Stimulated activated naive B cell treated with anti-CD40 and anti-IgM and Interleukin-4, amounts not matched to agents 10 μg/mL and 1 μg/mL and 100 μg/mL, for 72 hours (primary cell): ENCODE measurements at regions not wholly inside any gene's neighbourhood (a gene's known extent, or its start where the extent isn't known, plus 50 kb on each side); places are given as distances from the start of the nearest gene placed in this dataset.

Experiments used
- ATAC-seq, 2 donors: fragments of 150-1000 bp; cut with Tn5 transposase; replicated peaks; 2 replicates each; pipeline ENCODE4 v1.10.0; 2021; ENCODE audit warnings: moderate library complexity in 1 of 2
- DNase-seq: peaks from one replicate; pipeline ENCODE4 v3.0.0; 2021
- H3K27ac Mint-ChIP-seq: one replicate; pipeline ENCODE4 v1.8.0; 2022; ENCODE audit warnings: mild to moderate bottlenecking, mixed read lengths
- H3K27me3 Mint-ChIP-seq, 2 donors: one replicate each; pipeline ENCODE4 v1.8.0; 2022; ENCODE audit warnings: mixed read lengths in 2 of 2
- H3K36me3 Mint-ChIP-seq, 2 donors: one replicate each; pipeline ENCODE4 v1.8.0; 2022; ENCODE audit warnings: mixed read lengths in 2 of 2, mild to moderate bottlenecking in 1 of 2
- H3K4me1 Mint-ChIP-seq, 2 donors: one replicate each; pipeline ENCODE4 v1.8.0; 2022; ENCODE audit warnings: mixed read lengths in 2 of 2, mild to moderate bottlenecking in 1 of 2
- H3K4me3 Mint-ChIP-seq, 2 donors: one replicate each; pipeline ENCODE4 v1.8.0; 2022; ENCODE audit warnings: mild to moderate bottlenecking in 2 of 2, mixed read lengths in 2 of 2, moderate library complexity in 1 of 2
- H3K9me3 Mint-ChIP-seq, 2 donors: one replicate each; pipeline ENCODE4 v1.8.0; 2022; ENCODE audit warnings: mixed read lengths in 2 of 2, mild to moderate bottlenecking in 1 of 2

GRCh38 chr1:8184301-8184700 is 133.6 kb upstream of the SLC45A1 start:
- Mint-ChIP-seq H3K27ac (no peak overlapping the region), H3K9me3 (peaks cover 2 to 6% of the 10 kb centered on the region in 2 donors), H3K36me3 (no peaks in the 10 kb centered on the region), H3K4me3 (no peak overlapping the region), H3K27me3 (peaks cover 5 to 7% of the 10 kb centered on the region in 2 donors), H3K4me1 (no peaks in the 10 kb centered on the region)
- ATAC-seq: no peak
- no peak for DNase-seq

DNA sequence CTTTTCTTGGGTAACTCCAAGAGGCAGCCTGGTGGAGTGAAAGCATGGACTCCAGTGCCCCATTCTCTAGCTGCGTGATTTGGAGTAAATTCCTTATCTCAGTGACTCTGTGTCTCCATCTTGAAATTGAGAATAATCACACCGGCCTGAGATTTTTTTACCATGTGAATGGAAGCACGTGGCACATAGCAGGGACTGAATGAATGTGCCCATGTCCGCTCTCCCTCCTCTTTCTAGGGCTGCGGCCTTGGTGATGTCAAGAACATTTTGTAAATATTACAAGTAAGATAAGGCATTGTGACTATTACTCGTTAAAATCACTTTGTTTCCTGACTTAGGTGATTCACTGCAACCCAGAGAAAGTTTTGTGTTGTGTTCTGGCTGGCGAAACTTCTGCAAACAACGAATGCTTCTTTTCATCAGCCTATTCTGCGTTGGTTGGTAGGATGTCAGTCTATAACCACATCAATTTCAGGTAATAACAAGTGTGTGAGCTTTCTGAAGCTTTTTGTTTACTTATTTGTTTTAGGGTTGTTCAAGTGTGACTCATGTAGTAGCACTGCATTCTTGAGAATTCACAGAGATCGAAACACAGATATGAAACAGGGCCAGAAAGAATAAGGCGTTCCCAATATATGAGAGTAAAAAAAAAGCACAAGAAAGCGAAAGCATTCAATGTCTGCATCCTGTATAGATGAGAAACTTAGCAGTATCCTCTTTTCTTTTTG is 135.7 kb upstream of the SLC45A1 start:
- Mint-ChIP-seq H3K36me3 (peaks cover 0 to 3% of the 10 kb centered on the region in 2 donors), H3K4me3 (no peak overlapping the region), H3K4me1 (no peaks in the 10 kb centered on the region), H3K27me3 (peaks cover 5 to 7% of the 10 kb centered on the region in 2 donors), H3K27ac (no peak overlapping the region), H3K9me3 (peaks cover 8 to 13% of the 10 kb centered on the region in 2 donors)
- no peak for DNase-seq
- no peak for ATAC-seq

DNA sequence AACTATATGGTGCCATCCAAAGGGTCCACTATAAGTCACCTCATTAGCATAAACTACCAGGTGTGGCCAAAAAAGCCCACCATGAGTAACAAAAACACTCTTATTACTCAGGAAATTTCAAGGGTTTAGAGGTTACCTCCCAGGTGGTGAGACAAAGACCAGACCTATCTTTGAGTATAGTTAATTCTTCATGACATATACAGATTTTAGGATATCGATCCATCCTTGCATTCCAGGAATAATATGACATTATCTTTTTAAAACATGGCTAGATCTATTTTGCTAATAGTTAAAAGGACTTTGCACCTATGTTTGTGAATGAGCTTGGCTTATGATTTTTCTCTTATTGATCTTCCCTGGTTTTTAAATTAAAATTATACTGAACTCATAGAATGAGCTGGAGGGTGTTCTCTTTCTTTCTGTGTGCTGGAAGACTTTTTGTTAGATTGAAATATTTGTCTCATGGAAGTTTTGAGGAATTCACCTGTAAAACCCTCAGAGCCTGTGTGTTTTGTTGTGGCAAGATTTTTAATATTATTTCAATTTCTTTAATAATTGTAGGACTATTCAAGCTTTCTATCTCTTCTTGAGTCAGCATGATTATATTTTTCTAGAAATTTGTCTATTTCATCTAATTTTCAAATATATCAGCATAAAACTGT is 138.7 kb upstream of the SLC45A1 start:
- no peak for ATAC-seq

DNA sequence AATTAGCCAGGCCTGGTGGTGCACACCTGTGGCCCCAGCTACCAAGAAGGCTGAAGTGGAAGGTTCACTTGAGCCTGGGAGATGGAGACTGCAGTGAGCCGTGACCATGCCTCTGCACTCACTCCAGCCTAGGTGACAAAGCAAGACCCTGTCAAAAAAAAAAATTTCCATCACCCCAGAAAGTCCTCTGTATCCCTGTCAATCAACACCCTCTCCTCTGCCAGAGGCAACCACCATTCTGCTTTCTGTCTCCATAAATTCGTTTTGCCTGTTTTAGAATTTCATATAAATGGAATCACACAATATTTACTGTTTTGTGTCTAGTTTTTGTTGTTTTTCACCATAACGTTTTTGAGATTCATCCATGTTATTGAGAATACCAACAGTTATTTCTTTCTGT is 141.6 kb upstream of the SLC45A1 start:
- ATAC-seq (no peak), DNase-seq (no peak)
- peaks cover 0 to 3% of the 10 kb centered on the region in 2 donors for H3K27me3 Mint-ChIP-seq
- H3K4me3 Mint-ChIP-seq: no peak overlapping the region
- peaks cover 0 to 3% of the 10 kb centered on the region in 2 donors for H3K36me3 Mint-ChIP-seq
- no peaks in the 10 kb centered on the region for H3K4me1 Mint-ChIP-seq
- H3K27ac Mint-ChIP-seq: no peak overlapping the region
- H3K9me3 Mint-ChIP-seq: peaks cover 8 to 13% of the 10 kb centered on the region in 2 donors

More for the DNA sequence above, 138.7 kb upstream of the SLC45A1 start:
- H3K9me3 Mint-ChIP-seq: peaks cover 8 to 13% of the 10 kb centered on the region in 2 donors
- no peaks in the 10 kb centered on the region for H3K27me3 Mint-ChIP-seq
- peaks cover 0 to 3% of the 10 kb centered on the region in 2 donors for H3K36me3 Mint-ChIP-seq
- no peaks in the 10 kb centered on the region for H3K4me1 Mint-ChIP-seq
- no peak for DNase-seq
- H3K27ac Mint-ChIP-seq: no peak overlapping the region
- H3K4me3 Mint-ChIP-seq: no peak overlapping the region

GRCh38 chr1:8174807-8175206 is 143.1 kb upstream of the SLC45A1 start:
- ATAC-seq (no peak), DNase-seq (no peak)
- peaks cover 0 to 3% of the 10 kb centered on the region in 2 donors for H3K27me3 Mint-ChIP-seq
- H3K36me3 Mint-ChIP-seq: peaks cover 0 to 3% of the 10 kb centered on the region in 2 donors
- H3K4me3 Mint-ChIP-seq: no peak overlapping the region
- peaks cover 8 to 10% of the 10 kb centered on the region in 2 donors for H3K9me3 Mint-ChIP-seq
- H3K4me1 Mint-ChIP-seq: peaks cover 2 to 5% of the 10 kb centered on the region in 2 donors
- H3K27ac Mint-ChIP-seq: no peak overlapping the region

- Mint-ChIP-seq H3K4me1 (peaks cover 10 to 28% of the 10 kb centered on the region in 2 donors), H3K27me3 (peaks cover 0 to 3% of the 10 kb centered on the region in 2 donors), H3K36me3 (no peaks in the 10 kb centered on the region), H3K27ac (no peak overlapping the region), H3K9me3 (no peaks in the 10 kb centered on the region), H3K4me3 (no peak overlapping the region)
- ATAC-seq (no peak), DNase-seq (no peak)
Observed at GRCh38 chr1:8171751-8172464, 145.8 kb upstream of the ERRFI1 start.

DNA sequence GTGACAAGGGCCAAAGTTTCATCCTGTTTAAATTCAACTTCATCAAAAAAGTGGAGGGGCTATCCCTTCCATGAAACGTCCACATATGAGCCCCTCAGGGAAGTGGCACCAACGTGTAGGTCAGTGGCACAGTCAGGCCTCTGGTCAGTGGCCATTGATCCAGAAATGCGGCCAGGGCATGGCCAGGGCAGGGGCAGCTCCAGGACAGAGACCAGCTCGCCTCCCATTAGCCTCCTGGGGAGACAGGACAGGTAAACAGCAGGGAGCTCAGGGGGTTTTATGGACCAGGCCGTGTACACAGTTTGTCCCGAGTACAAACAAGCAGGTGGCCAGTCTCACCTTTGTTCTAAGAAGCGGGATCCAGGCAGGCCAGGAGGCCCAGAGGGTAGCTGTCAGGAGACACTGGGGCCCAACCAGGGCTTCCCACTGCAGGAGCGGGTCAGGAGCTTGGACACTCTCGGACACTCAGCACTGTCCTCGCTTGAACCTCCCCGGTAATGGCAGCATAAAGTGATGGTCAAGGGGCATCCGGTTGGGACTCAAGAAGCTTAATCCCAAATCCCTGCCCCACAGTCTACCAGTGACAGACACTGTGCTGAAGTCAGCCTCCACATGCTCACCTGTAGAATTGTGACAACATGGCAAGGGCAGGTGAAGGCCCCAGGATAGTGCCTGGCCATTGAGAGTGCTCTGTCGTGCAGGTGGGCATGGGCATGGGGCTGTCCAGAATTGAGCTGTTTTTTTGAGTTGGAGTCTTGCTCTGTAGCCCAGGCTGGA is 144.1 kb upstream of the ERRFI1 start:
- ATAC-seq (no peak), DNase-seq (no peak)
- Mint-ChIP-seq H3K9me3 (peaks cover 0 to 4% of the 10 kb centered on the region in 2 donors), H3K27me3 (peaks cover 8 to 15% of the 10 kb centered on the region in 2 donors), H3K36me3 (no peaks in the 10 kb centered on the region), H3K27ac (no peak overlapping the region), H3K4me3 (no peak overlapping the region), H3K4me1 (peaks cover 11 to 31% of the 10 kb centered on the region in 2 donors)

DNA sequence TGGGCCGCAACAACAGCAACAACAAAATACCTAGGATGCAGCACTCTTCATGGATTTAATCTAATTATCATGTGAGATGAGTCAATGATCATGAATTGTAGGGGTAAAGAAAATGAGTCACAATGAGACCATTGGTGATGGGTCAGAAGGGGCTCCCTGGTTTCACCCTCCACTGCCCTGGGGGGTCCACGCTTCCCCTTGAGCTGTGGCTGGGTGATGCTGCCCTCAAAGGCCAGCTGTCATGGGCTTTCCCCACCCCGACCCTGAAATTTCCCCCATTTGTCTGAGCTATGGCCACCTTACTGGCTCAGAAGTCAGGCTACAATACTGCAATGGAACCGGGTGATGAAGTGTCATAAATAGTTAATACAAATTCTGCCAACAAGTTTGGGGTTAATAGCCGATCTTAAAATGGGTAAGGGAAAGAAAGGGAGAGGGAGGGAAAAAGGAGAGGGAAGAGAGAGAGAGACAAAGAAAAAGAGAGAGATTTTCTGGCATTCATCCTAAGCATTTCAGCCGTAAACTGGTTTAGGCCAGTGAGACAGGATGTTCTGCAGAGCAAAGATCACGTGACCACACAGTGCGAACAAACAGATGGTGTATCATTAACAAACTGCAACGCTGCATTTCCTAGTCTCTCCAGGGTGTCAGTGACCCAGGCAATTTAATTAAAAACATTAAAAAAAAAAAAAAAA is 143.4 kb upstream of the ERRFI1 start:
- Mint-ChIP-seq H3K4me3 (peak overlapping the region; percentile 20 to 51), H3K4me1 (peaks cover 11 to 31% of the 10 kb centered on the region in 2 donors), H3K36me3 (no peaks in the 10 kb centered on the region), H3K9me3 (peaks cover 0 to 4% of the 10 kb centered on the region in 2 donors), H3K27me3 (peaks cover 9 to 15% of the 10 kb centered on the region in 2 donors), H3K27ac (peak overlapping the region; percentile 90)
- DNase-seq (peak; percentile 43), ATAC-seq (peak; percentile 81 to 82)

GRCh38 chr1:8167936-8168335 is 141.8 kb upstream of the ERRFI1 start:
- H3K4me3 Mint-ChIP-seq: no peak overlapping the region
- H3K27ac Mint-ChIP-seq: no peak overlapping the region

GRCh38 chr1:8166406-8166805 is 140.3 kb upstream of the ERRFI1 start:
- Mint-ChIP-seq H3K27ac (no peak overlapping the region), H3K9me3 (peaks cover 0 to 4% of the 10 kb centered on the region in 2 donors), H3K27me3 (peaks cover 20 to 21% of the 10 kb centered on the region in 2 donors), H3K4me1 (peaks cover 11 to 31% of the 10 kb centered on the region in 2 donors), H3K4me3 (no peak overlapping the region), H3K36me3 (no peaks in the 10 kb centered on the region)
- ATAC-seq (no peak), DNase-seq (no peak)

More at GRCh38 chr1:8167936-8168335, 141.8 kb upstream of the ERRFI1 start:
- Mint-ChIP-seq H3K4me1 (peaks cover 11 to 31% of the 10 kb centered on the region in 2 donors), H3K9me3 (peaks cover 0 to 4% of the 10 kb centered on the region in 2 donors), H3K27me3 (peaks cover 9 to 15% of the 10 kb centered on the region in 2 donors), H3K36me3 (no peaks in the 10 kb centered on the region)
- no peak for ATAC-seq
- DNase-seq: no peak

- Mint-ChIP-seq H3K36me3 (no peaks in the 10 kb centered on the region), H3K4me3 (no peak overlapping the region), H3K4me1 (peaks cover 11 to 31% of the 10 kb centered on the region in 2 donors), H3K27me3 (peaks cover 21 to 25% of the 10 kb centered on the region in 2 donors), H3K9me3 (peaks cover 0 to 4% of the 10 kb centered on the region in 2 donors), H3K27ac (no peak overlapping the region)
- DNase-seq: no peak
- ATAC-seq: no peak
Observed at GRCh38 chr1:8165595-8166360, 139.7 kb upstream of the ERRFI1 start.

- peaks cover 8 to 24% of the 10 kb centered on the region in 2 donors for H3K4me1 Mint-ChIP-seq
- no peak for DNase-seq
- H3K4me3 Mint-ChIP-seq: no peak overlapping the region
- ATAC-seq: no peak
- H3K9me3 Mint-ChIP-seq: peaks cover 0 to 4% of the 10 kb centered on the region in 2 donors
- peaks cover 21 to 27% of the 10 kb centered on the region in 2 donors for H3K27me3 Mint-ChIP-seq
- no peak overlapping the region for H3K27ac Mint-ChIP-seq
- no peaks in the 10 kb centered on the region for H3K36me3 Mint-ChIP-seq
Observed at GRCh38 chr1:8164670-8165069, 138.6 kb upstream of the ERRFI1 start.

GRCh38 chr1:8163039-8163438 is 136.9 kb upstream of the ERRFI1 start:
- no peaks in the 10 kb centered on the region for H3K36me3 Mint-ChIP-seq
- no peak overlapping the region for H3K4me3 Mint-ChIP-seq
- H3K27me3 Mint-ChIP-seq: peaks cover 27% of the 10 kb centered on the region in 2 donors
- peaks cover 4 to 12% of the 10 kb centered on the region in 2 donors for H3K4me1 Mint-ChIP-seq
- DNase-seq (no peak), ATAC-seq (no peak)
- no peak overlapping the region for H3K27ac Mint-ChIP-seq
- H3K9me3 Mint-ChIP-seq: peaks cover 0 to 4% of the 10 kb centered on the region in 2 donors
